ENCODE measurements at regions not wholly inside any gene's neighbourhood (a gene's known extent, or its start where the extent isn't known, plus 50 kb on each side); places are given as distances from the start of the nearest gene placed in this dataset.

DNA sequence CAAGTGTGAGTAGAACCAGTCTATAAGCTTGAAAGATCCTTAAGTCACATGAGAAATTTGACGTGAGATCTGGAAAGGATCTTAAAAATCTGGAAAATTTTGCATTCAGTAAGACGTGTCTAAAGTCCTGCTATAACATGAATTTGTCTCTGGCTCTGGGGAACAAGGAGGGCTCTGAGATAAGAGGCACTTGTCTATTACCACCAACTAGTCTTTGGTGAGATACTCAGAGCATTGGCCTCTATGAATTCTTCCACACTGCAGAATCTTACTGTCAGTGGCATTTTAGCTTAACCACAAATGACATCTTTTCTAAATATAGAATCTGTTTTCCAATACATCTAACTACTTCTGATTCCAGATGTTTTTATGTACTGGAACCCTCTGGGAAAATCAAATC is 1504.5 kb downstream of the DPP10 start:
- TF ChIP-seq, protein P1, sequence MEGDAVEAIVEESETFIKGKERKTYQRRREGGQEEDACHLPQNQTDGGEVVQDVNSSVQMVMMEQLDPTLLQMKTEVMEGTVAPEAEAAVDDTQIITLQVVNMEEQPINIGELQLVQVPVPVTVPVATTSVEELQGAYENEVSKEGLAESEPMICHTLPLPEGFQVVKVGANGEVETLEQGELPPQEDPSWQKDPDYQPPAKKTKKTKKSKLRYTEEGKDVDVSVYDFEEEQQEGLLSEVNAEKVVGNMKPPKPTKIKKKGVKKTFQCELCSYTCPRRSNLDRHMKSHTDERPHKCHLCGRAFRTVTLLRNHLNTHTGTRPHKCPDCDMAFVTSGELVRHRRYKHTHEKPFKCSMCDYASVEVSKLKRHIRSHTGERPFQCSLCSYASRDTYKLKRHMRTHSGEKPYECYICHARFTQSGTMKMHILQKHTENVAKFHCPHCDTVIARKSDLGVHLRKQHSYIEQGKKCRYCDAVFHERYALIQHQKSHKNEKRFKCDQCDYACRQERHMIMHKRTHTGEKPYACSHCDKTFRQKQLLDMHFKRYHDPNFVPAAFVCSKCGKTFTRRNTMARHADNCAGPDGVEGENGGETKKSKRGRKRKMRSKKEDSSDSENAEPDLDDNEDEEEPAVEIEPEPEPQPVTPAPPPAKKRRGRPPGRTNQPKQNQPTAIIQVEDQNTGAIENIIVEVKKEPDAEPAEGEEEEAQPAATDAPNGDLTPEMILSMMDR (IDR thresholded peaks at IDR 0.05): no peak
- TF ChIP-seq, protein P2, sequence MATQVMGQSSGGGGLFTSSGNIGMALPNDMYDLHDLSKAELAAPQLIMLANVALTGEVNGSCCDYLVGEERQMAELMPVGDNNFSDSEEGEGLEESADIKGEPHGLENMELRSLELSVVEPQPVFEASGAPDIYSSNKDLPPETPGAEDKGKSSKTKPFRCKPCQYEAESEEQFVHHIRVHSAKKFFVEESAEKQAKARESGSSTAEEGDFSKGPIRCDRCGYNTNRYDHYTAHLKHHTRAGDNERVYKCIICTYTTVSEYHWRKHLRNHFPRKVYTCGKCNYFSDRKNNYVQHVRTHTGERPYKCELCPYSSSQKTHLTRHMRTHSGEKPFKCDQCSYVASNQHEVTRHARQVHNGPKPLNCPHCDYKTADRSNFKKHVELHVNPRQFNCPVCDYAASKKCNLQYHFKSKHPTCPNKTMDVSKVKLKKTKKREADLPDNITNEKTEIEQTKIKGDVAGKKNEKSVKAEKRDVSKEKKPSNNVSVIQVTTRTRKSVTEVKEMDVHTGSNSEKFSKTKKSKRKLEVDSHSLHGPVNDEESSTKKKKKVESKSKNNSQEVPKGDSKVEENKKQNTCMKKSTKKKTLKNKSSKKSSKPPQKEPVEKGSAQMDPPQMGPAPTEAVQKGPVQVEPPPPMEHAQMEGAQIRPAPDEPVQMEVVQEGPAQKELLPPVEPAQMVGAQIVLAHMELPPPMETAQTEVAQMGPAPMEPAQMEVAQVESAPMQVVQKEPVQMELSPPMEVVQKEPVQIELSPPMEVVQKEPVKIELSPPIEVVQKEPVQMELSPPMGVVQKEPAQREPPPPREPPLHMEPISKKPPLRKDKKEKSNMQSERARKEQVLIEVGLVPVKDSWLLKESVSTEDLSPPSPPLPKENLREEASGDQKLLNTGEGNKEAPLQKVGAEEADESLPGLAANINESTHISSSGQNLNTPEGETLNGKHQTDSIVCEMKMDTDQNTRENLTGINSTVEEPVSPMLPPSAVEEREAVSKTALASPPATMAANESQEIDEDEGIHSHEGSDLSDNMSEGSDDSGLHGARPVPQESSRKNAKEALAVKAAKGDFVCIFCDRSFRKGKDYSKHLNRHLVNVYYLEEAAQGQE (IDR thresholded peaks at IDR 0.05; ENCODE audit: insufficient read depth in 1 of 2, low read depth in 2 of 2, low read length in 1 of 2): no peak
